HepG2 (cell line): ENCODE measurements at regions not wholly inside any gene's neighbourhood (a gene's known extent, or its start where the extent isn't known, plus 50 kb on each side); places are given as distances from the start of the nearest gene placed in this dataset.

Experiments
- ATAC-seq: fragments of 200-7000 bp; cut with Tn5 transposase; 3 replicates; pipeline ENCODE4 v1.9.1; 2020; ENCODE audit warnings: mild to moderate bottlenecking, moderate library complexity
- BruUV-seq: library from RNA; stranded (reverse); fragments of 400-500 nt; replicated peaks from 2 replicates; lab custom pipeline; 2021; lab: Mats Ljungman, UMichigan
- CTCF ChIA-PET: fragments of 300-600 bp; formaldehyde crosslinking; extraction: SDS; loops from one replicate; lab custom pipeline; 2021; ENCODE audit warnings: low total read pairs, inconsistent platforms, low intra/inter-chr PET ratio; lab: Yijun Ruan, JAX
- POLR2A ChIA-PET: fragments of 350-600 bp; sonication (Branson Sonifier 250); formaldehyde crosslinking; loops from one replicate; lab custom pipeline; 2020; ENCODE audit warnings: antibody characterized with exemption, inconsistent platforms; lab: Yijun Ruan, JAX
- DNase-seq: peaks from one replicate; pipeline ENCODE4 v3.0.0-alpha.2; 2015; ENCODE audit warnings: low spot score
- FAIRE-seq: peaks from 3 replicates; lab custom pipeline; 2011; peaks lifted over from hg19 to GRCh38; lab: Jason Lieb, UNC
- H2AFZ ChIP-seq: one replicate; pipeline ENCODE4 v1.6.1; 2011; ENCODE audit warnings: low read length, inconsistent platforms
- H3K27ac ChIP-seq: fragments of 300-600 bp; 3 replicates; pipeline ENCODE4 v1.8.0; 2011; ENCODE audit warnings: mixed run types, mild to moderate bottlenecking, mixed read lengths, low read length, inconsistent platforms; ENCODE audit not compliant: insufficient read depth; ENCODE audit errors: extremely low read length
- H3K27me3 ChIP-seq, 2 experiments: fragments of 200-600 bp in 1 of 2; 2 replicates in 1 of 2; 3 replicates in 1 of 2; pipeline versions ENCODE4 v1.6.0 to v1.8.0; 2011; ENCODE audit warnings: low read length in 2 of 2, mild to moderate bottlenecking in 2 of 2, moderate library complexity in 2 of 2, inconsistent platforms in 1 of 2; ENCODE audit not compliant: insufficient read depth in 2 of 2, control insufficient read depth in 1 of 2
- H3K36me3 ChIP-seq, 2 experiments: fragments of 200-600 bp in 1 of 2; replicated peaks in 1 of 2; 2 replicates in 1 of 2; 3 replicates in 1 of 2; pipeline versions ENCODE4 v1.5.1 to v1.8.0; 2011; ENCODE audit warnings: low read length in 2 of 2, inconsistent platforms in 1 of 2; ENCODE audit not compliant: insufficient read depth in 2 of 2, control insufficient read depth in 1 of 2
- H3K4me1 ChIP-seq: 2 replicates; pipeline ENCODE4 v1.5.1; 2012; ENCODE audit warnings: low read length, inconsistent platforms; ENCODE audit not compliant: insufficient read depth
- H3K4me2 ChIP-seq: 2 replicates; pipeline ENCODE4 v1.6.0; 2011; ENCODE audit warnings: low read depth, low read length, inconsistent platforms
- H3K4me3 ChIP-seq, 3 experiments: fragments of 200-600 bp in 1 of 3; sonication (generic), shearing (Covaris generic) in 1 of 3; replicated peaks in 1 of 3; 2 replicates each; pipeline ENCODE4 v1.5.1; 2011 to 2016; ENCODE audit warnings: low read length in 3 of 3, inconsistent platforms in 2 of 3, low read depth in 2 of 3, mild to moderate bottlenecking in 2 of 3, control low read depth in 1 of 3, mixed read lengths in 1 of 3; ENCODE audit not compliant: insufficient read depth in 1 of 3
- H3K79me2 ChIP-seq: one replicate; pipeline ENCODE4 v1.6.1; 2011; ENCODE audit warnings: low read length, inconsistent platforms; ENCODE audit not compliant: insufficient read depth
- H3K9ac ChIP-seq: 2 replicates; pipeline ENCODE4 v1.6.0; 2011; ENCODE audit warnings: mild to moderate bottlenecking, low read depth, low read length, inconsistent platforms; ENCODE audit not compliant: insufficient read depth
- H3K9me3 ChIP-seq: 2 replicates; pipeline ENCODE4 v1.5.1; 2012; ENCODE audit warnings: mild to moderate bottlenecking, low read length
- H4K20me1 ChIP-seq: 2 replicates; pipeline ENCODE4 v1.6.0; 2011; ENCODE audit warnings: inconsistent platforms, mild to moderate bottlenecking, low read length, moderate library complexity; ENCODE audit not compliant: insufficient read depth
- CHCHD3 ChIP-seq: sonication (generic); formaldehyde crosslinking; IDR thresholded peaks from 2 replicates; pipeline ENCODE4 v1.8.0; 2022; ENCODE audit warnings: mild to moderate bottlenecking, missing genetic modification reagents, moderate library complexity
- DPF2 ChIP-seq: sonication (generic); formaldehyde crosslinking; IDR thresholded peaks from 2 replicates; pipeline ENCODE4 v1.4.0; 2020; ENCODE audit warnings: mild to moderate bottlenecking, low read depth, missing genetic modification reagents, borderline replicate concordance
- HOXA9 ChIP-seq: sonication (generic); formaldehyde crosslinking; IDR thresholded peaks from 2 replicates; pipeline ENCODE4 v1.8.1; 2022; ENCODE audit warnings: missing genetic modification reagents, mild to moderate bottlenecking, moderate library complexity, borderline replicate concordance
- KAT8 ChIP-seq: IDR thresholded peaks from 2 replicates; pipeline ENCODE4 v1.6.1; 2016; ENCODE audit warnings: missing genetic modification reagents, missing compliant biosample characterization
- KLF9 ChIP-seq: IDR thresholded peaks from 2 replicates; pipeline ENCODE4 v1.6.1; 2016; ENCODE audit warnings: low read depth
- MIER3 ChIP-seq: IDR thresholded peaks from 2 replicates; pipeline ENCODE4 v1.6.1; 2016; ENCODE audit warnings: missing compliant biosample characterization, borderline replicate concordance
- MXD4 ChIP-seq: IDR thresholded peaks from 2 replicates; pipeline ENCODE4 v1.6.1; 2016; ENCODE audit warnings: mild to moderate bottlenecking, missing biosample characterization, missing genetic modification reagents
- NAIF1 ChIP-seq: sonication (generic); formaldehyde crosslinking; IDR thresholded peaks from 2 replicates; pipeline ENCODE4 v1.5.0; 2020; ENCODE audit warnings: mild to moderate bottlenecking, missing genetic modification reagents, borderline replicate concordance
- RFX3 ChIP-seq: IDR thresholded peaks from 2 replicates; pipeline ENCODE4 v1.6.1; 2016; ENCODE audit warnings: missing biosample characterization, missing genetic modification reagents
- SALL2 ChIP-seq: sonication (generic); formaldehyde crosslinking; IDR thresholded peaks from 2 replicates; pipeline ENCODE4 v1.8.1; 2023; ENCODE audit warnings: mild to moderate bottlenecking, missing genetic modification reagents, inconsistent platforms
- SNAPC2 ChIP-seq: sonication (generic); formaldehyde crosslinking; IDR thresholded peaks from 2 replicates; pipeline ENCODE4 v1.8.1; 2022; ENCODE audit warnings: mild to moderate bottlenecking, missing genetic modification reagents
- TBX3 ChIP-seq: fragments of 450-650 bp; IDR thresholded peaks from 2 replicates; pipeline ENCODE4 v1.6.1; 2017; ENCODE audit warnings: antibody characterized with exemption, mild to moderate bottlenecking, inconsistent platforms, borderline replicate concordance
- ZNF264 ChIP-seq: sonication (generic); formaldehyde crosslinking; IDR thresholded peaks from 2 replicates; pipeline ENCODE4 v1.4.0; 2020; ENCODE audit warnings: missing genetic modification reagents
- ZNF331 ChIP-seq: sonication (generic); formaldehyde crosslinking; IDR thresholded peaks from 2 replicates; pipeline ENCODE4 v1.4.0; 2020; ENCODE audit warnings: missing genetic modification reagents
- ZNF546 ChIP-seq: sonication (generic); formaldehyde crosslinking; conservative IDR thresholded peaks from 2 replicates; pipeline ENCODE4 v1.8.1; 2023; ENCODE audit warnings: mild to moderate bottlenecking, missing genetic modification reagents
- ZNF615 ChIP-seq: sonication (generic); formaldehyde crosslinking; IDR thresholded peaks from 2 replicates; pipeline ENCODE4 v1.5.0; 2020; ENCODE audit warnings: mild to moderate bottlenecking, missing genetic modification reagents, borderline replicate concordance
- WGBS: methylation state at CpG from one replicate; pipeline ENCODE4 v1.1.6; 2017; ENCODE audit warnings: low lambda C conversion rate; 5-methylcytosine and 5-hydroxymethylcytosine counted together
- in situ Hi-C: cut with HindIII; loops from 2 replicates; pipeline ENCODE4 v1.10.0; 2017; ENCODE audit warnings: low pct_unique_long_range_greater_than_20kb; ENCODE audit not compliant: extremely low pct_ligation_motif_present
- intact Hi-C: fragments of 100-400 bp; cut with micrococcal nuclease; formaldehyde crosslinking; loops from one replicate; pipeline ENCODE4 v1.10.0; 2022; ENCODE audit not compliant: unreplicated experiment
- TF ChIP-seq, protein P1 (sequence below): sonication (generic); formaldehyde crosslinking; IDR thresholded peaks from 2 replicates; pipeline ENCODE4 v1.4.0; 2020; ENCODE audit warnings: mild to moderate bottlenecking, missing genetic modification reagents

DNA sequence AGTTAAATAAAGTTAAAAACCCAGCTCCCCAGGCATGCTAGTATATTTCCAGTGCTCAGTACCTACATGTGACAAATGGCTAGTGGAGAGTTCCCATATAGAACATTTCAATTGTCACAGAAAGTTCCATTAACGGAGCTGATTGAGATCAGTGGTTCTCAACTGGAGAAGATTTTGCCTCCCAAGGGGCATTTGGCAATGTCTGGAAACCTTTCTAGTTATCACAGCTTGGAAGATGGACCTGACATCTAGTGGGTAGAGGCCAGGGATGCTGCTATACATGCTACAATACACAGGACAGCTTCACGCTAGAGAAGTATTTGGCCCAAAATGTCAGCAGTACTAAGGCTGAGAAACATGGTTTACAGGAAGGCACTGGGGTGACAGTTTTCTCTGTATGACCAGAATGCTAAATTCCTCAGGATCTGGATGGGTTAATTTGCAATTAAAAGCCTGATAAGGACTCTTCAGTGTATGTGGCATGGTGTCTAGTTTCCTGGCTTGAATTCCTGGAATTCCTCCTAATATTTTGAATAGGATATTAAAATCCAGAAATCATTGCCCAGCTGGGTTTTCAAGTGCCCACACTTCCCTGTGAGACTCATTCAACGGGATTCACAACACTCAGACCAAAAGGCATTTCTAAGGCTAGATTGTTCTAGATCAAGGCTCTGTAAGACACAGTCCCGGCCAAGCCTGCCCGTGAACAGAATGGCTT is 84.7 kb upstream of the SALL4 start:
- no peaks in the 10 kb centered on the region for H4K20me1 ChIP-seq
- no peaks in the 10 kb centered on the region for H3K4me1 ChIP-seq
- no peaks in the 10 kb centered on the region for H3K79me2 ChIP-seq
- ATAC-seq (no peak), FAIRE-seq (no peak), DNase-seq (no peak)
- ChIA-PET CTCF (no interaction called here), POLR2A (no interaction called here)
- TF ChIP-seq KAT8 (CRISPR knock-in tag) (no peak), ZNF546 (CRISPR knock-in tag) (no peak), HOXA9 (CRISPR knock-in tag) (no peak), KLF9 (CRISPR knock-in tag) (no peak), SALL2 (CRISPR knock-in tag) (no peak), RFX3 (CRISPR knock-in tag) (no peak), NAIF1 (CRISPR knock-in tag) (no peak), CHCHD3 (CRISPR knock-in tag) (no peak), DPF2 (CRISPR knock-in tag) (no peak), TBX3 (no peak), ZNF331 (CRISPR knock-in tag) (no peak), ZNF615 (no peak), SNAPC2 (CRISPR knock-in tag) (no peak), MXD4 (CRISPR knock-in tag) (no peak), MIER3 (CRISPR knock-in tag) (no peak), ZNF264 (no peak)
- TF ChIP-seq, protein P1, sequence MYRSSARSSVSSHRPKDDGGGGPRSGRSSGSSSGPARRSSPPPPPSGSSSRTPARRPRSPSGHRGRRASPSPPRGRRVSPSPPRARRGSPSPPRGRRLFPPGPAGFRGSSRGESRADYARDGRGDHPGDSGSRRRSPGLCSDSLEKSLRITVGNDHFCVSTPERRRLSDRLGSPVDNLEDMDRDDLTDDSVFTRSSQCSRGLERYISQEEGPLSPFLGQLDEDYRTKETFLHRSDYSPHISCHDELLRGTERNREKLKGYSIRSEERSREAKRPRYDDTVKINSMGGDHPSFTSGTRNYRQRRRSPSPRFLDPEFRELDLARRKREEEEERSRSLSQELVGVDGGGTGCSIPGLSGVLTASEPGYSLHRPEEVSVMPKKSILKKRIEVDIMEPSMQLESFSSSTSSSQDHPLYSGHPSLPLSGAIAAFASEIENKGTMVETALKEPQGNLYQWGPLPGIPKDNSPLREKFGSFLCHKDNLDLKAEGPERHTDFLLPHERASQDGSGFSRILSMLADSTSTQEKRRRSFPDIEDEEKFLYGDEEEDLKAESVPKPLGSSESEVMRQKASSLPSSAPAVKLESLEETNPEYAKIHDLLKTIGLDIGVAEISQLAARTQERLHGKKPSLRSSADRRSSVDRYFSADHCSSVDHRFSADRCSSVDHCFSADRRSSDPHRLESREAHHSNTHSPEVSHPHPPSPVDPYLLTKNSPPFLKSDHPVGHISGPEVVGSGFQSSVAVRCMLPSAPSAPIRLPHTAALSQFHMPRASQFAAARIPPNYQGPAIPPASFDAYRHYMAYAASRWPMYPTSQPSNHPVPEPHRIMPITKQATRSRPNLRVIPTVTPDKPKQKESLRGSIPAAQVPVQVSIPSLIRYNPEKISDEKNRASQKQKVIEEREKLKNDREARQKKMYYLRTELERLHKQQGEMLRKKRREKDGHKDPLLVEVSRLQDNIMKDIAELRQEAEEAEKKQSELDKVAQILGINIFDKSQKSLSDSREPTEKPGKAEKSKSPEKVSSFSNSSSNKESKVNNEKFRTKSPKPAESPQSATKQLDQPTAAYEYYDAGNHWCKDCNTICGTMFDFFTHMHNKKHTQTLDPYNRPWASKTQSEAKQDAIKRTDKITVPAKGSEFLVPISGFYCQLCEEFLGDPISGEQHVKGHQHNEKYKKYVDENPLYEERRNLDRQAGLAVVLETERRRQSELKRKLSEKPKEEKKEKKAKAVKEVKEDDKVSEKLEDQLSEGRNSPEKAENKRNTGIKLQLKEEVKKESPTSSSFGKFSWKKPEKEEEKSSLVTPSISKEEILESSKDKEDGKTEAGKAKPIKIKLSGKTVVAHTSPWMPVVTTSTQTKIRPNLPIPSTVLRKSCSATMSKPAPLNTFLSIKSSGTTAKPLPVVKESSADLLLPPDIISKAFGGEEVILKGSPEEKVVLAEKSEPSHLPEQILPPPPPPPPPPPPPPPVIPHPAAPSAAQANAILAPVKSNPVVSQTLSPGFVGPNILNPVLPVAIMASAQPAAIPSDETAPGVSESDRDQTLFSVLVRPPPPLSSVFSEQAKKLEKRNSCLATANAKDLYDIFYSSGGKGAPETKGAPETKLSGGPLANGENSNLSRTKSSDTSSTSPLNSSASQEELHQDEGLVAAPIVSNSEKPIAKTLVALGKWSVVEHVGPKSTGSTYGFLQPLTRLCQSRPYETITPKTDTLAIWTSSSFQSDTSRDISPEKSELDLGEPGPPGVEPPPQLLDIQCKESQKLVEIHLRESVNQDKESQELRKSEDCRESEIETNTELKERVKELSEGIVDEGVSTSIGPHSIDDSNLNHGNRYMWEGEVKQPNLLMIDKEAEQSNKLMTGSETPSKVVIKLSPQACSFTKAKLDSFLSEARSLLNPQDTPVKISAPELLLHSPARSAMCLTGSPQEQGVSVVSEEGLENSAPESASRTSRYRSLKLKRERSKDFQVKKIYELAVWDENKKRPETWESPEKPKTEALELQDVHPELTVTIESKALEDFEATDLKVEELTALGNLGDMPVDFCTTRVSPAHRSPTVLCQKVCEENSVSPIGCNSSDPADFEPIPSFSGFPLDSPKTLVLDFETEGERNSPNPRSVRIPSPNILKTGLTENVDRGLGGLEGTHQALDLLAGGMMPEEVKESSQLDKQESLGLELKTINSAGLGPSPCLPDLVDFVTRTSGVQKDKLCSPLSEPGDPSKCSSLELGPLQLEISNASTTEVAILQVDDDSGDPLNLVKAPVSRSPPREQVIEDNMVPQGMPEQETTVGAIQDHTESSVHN (CRISPR knock-in tag): no peak
- H3K9me3 ChIP-seq: no peaks in the 10 kb centered on the region
- no peaks in the 10 kb centered on the region for H3K36me3 ChIP-seq
- no TSS peak for BruUV-seq
- H2AFZ ChIP-seq: no peak overlapping the region
- no peak overlapping the region for H3K4me2 ChIP-seq
- intact Hi-C loops: no loop called here
- in situ Hi-C loops: no loop called here
- WGBS: 63% methylated on average over 5 of the region's 5 CpGs
- H3K27ac ChIP-seq: no peak overlapping the region
- peaks cover 0 to 8% of the 10 kb centered on the region in 2 experiments; a peak in 1 of 5 replicates for H3K27me3 ChIP-seq
- H3K4me3 ChIP-seq: no peak overlapping the region
- no peak overlapping the region for H3K9ac ChIP-seq
